Hepatocyte (in vitro differentiated cells): ENCODE measurements at regions not wholly inside any gene's neighbourhood (a gene's known extent, or its start where the extent isn't known, plus 50 kb on each side); places are given as distances from the start of the nearest gene placed in this dataset.

Experiments
- DNase-seq: peaks from one replicate; pipeline ENCODE4 v3.0.0-alpha.2; 2016; ENCODE audit warnings: low spot score
- H2AFZ ChIP-seq: fragments of 200-600 bp; sonication (generic); 2 replicates; pipeline ENCODE4 v1.6.0; 2016; ENCODE audit warnings: antibody characterized with exemption, mild to moderate bottlenecking
- H3K27ac ChIP-seq: fragments of 200-600 bp; sonication (generic); 2 replicates; pipeline ENCODE4 v1.5.1; 2016; ENCODE audit warnings: mild to moderate bottlenecking
- H3K27me3 ChIP-seq: fragments of 200-600 bp; sonication (generic); 2 replicates; pipeline ENCODE4 v1.6.1; 2016
- H3K36me3 ChIP-seq: fragments of 200-600 bp; sonication (generic); replicated peaks from 2 replicates; pipeline ENCODE4 v1.5.1; 2016; ENCODE audit warnings: low read depth; ENCODE audit not compliant: insufficient read depth
- H3K4me1 ChIP-seq: fragments of 200-600 bp; sonication (generic); 2 replicates; pipeline ENCODE4 v1.5.1; 2016; ENCODE audit warnings: mild to moderate bottlenecking, moderate library complexity; ENCODE audit not compliant: insufficient read depth
- H3K4me2 ChIP-seq: fragments of 200-600 bp; sonication (generic); 2 replicates; pipeline ENCODE4 v1.6.0; 2016
- H3K4me3 ChIP-seq: fragments of 200-600 bp; sonication (generic); 2 replicates; pipeline ENCODE4 v1.5.1; 2016; ENCODE audit warnings: mild to moderate bottlenecking
- H3K79me2 ChIP-seq: fragments of 200-600 bp; sonication (generic); 2 replicates; pipeline ENCODE4 v1.6.0; 2017; ENCODE audit warnings: mild to moderate bottlenecking
- H3K9me2 ChIP-seq: fragments of 200-600 bp; sonication (generic); replicated peaks from 2 replicates; pipeline ENCODE4 v1.6.0; 2017; ENCODE audit warnings: mild to moderate bottlenecking; ENCODE audit not compliant: insufficient read depth
- H3K9me3 ChIP-seq: fragments of 200-600 bp; sonication (generic); 2 replicates; pipeline ENCODE4 v1.5.1; 2016; ENCODE audit warnings: low read depth, mild to moderate bottlenecking
- H4K20me1 ChIP-seq: fragments of 200-600 bp; sonication (generic); 2 replicates; pipeline ENCODE4 v1.6.0; 2016; ENCODE audit warnings: mild to moderate bottlenecking; ENCODE audit not compliant: insufficient read depth, poor library complexity, severe bottlenecking
- EZH2 ChIP-seq: fragments of 200-600 bp; sonication (generic); IDR thresholded peaks from 2 replicates; pipeline ENCODE4 v1.6.1; 2016; ENCODE audit warnings: antibody characterized with exemption, mild to moderate bottlenecking, borderline replicate concordance
- EZH2phosphoT487 ChIP-seq: fragments of 200-600 bp; sonication (generic); IDR thresholded peaks from one replicate; pipeline ENCODE4 v1.6.1; 2018; ENCODE audit warnings: antibody characterized with exemption, mild to moderate bottlenecking, low read depth, moderate library complexity; ENCODE audit not compliant: unreplicated experiment, severe bottlenecking
- WGBS: methylation state at CpG from one replicate; pipeline ENCODE4 v1.1.6; 2016; ENCODE audit warnings: low lambda C conversion rate; ENCODE audit errors: missing lambda C conversion rate; 5-methylcytosine and 5-hydroxymethylcytosine counted together
- TF ChIP-seq, protein P1 (sequence below): fragments of 200-600 bp; sonication (generic); IDR thresholded peaks from 2 replicates; pipeline ENCODE4 v1.5.1; 2016; ENCODE audit warnings: antibody characterized with exemption, mild to moderate bottlenecking; ENCODE audit not compliant: poor library complexity

DNA sequence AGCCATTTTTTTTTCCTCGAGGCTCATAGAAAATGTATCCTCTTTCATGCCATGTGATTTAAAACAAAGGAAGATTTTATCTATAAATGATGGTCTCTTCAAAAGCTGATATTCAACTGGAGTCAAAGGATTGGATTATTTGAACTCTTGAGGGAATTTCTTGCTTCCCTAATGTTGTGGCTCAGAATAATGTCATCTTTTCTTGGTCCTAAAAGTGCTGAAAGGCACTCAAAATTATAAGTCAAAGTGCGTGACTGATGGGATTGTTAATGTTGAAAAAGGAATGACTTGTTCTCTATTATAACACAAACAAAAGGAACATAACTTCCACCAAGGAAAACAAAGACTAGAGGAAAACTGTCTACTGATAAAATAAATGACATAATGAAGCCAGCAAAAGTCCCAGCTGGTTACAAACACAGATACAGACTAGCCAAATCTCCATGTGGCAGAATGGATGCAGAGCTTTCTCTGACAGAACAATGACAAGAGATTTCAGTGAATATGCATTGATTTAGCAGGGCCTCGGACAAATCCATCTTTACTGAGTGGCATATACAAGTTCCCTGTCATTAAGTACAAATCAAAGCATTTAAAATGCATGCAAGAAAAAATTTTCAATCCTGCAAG is 552.6 kb downstream of the GBA3 start:
- H3K9me2 ChIP-seq: no peaks in the 10 kb centered on the region
- TF ChIP-seq EZH2phosphoT487 (no peak), EZH2 (no peak)
- TF ChIP-seq, protein P1, sequence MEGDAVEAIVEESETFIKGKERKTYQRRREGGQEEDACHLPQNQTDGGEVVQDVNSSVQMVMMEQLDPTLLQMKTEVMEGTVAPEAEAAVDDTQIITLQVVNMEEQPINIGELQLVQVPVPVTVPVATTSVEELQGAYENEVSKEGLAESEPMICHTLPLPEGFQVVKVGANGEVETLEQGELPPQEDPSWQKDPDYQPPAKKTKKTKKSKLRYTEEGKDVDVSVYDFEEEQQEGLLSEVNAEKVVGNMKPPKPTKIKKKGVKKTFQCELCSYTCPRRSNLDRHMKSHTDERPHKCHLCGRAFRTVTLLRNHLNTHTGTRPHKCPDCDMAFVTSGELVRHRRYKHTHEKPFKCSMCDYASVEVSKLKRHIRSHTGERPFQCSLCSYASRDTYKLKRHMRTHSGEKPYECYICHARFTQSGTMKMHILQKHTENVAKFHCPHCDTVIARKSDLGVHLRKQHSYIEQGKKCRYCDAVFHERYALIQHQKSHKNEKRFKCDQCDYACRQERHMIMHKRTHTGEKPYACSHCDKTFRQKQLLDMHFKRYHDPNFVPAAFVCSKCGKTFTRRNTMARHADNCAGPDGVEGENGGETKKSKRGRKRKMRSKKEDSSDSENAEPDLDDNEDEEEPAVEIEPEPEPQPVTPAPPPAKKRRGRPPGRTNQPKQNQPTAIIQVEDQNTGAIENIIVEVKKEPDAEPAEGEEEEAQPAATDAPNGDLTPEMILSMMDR: no peak
- H3K79me2 ChIP-seq: no peaks in the 10 kb centered on the region
- WGBS: 83% methylated on average over 3 of the region's 3 CpGs
- H3K27me3 ChIP-seq: no peaks in the 10 kb centered on the region
- no peak overlapping the region for H3K4me3 ChIP-seq
- H3K4me1 ChIP-seq: no peaks in the 10 kb centered on the region
- no peak overlapping the region for H2AFZ ChIP-seq
- no peak overlapping the region for H3K4me2 ChIP-seq
- no peaks in the 10 kb centered on the region for H3K9me3 ChIP-seq
- no peaks in the 10 kb centered on the region for H4K20me1 ChIP-seq
- no peak for DNase-seq
- H3K27ac ChIP-seq: no peak overlapping the region
- no peaks in the 10 kb centered on the region for H3K36me3 ChIP-seq

DNA sequence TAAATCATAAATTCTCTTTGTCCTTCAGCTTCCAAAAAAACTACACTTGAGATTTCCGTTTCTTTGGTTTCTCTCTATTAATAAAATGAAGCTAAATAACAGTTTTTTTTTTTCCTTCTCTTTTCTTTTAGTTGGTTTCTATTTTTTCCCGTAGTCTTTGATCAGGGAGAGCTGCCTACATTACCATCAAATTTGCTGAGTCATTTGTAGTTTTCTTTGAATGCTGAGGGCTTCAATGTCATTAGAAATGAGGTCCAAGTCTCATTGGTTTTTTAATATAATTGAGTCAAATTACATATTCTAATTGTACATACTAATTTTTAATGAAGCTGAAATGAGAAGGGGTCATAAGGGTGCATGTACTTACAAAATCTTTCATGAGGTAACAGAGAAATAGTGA is 550.2 kb downstream of the GBA3 start:
- no peaks in the 10 kb centered on the region for H3K36me3 ChIP-seq
- no peak overlapping the region for H3K27ac ChIP-seq
- no peak overlapping the region for H3K4me3 ChIP-seq
- no peaks in the 10 kb centered on the region for H3K4me1 ChIP-seq
- TF ChIP-seq, protein P1: no peak
- whole genome bisulfite sequencing: 90% methylated on average over 2 of the region's 2 CpGs
- no peak overlapping the region for H3K4me2 ChIP-seq
- no peaks in the 10 kb centered on the region for H3K27me3 ChIP-seq
- DNase-seq: no peak
- H3K9me3 ChIP-seq: no peaks in the 10 kb centered on the region
- no peaks in the 10 kb centered on the region for H3K9me2 ChIP-seq
- H2AFZ ChIP-seq: no peak overlapping the region
- no peaks in the 10 kb centered on the region for H3K79me2 ChIP-seq
- H4K20me1 ChIP-seq: no peaks in the 10 kb centered on the region

DNA sequence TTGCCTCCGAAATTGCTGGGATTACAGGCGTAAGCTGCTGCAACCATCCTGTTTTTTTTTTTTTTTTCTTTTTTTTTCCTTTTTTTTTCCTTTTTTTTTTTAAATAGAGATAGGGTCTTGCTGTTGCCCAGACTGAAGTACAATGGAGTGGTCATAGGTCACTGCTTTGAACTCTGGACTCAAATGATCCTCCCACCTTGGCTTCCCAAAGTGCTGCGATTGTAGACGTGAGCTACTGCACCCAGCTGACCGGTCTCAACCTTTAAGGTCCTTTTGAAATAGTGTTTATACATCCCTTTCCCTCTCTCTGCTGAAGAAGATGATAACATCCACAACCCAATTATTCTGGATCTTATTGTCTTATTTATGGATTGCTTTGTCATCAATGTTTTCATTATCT is 548.7 kb downstream of the GBA3 start:
- no peak for DNase-seq
- H2AFZ ChIP-seq: no peak overlapping the region
- H3K9me3 ChIP-seq: no peaks in the 10 kb centered on the region
- H3K27me3 ChIP-seq: no peaks in the 10 kb centered on the region
- no peak overlapping the region for H3K4me3 ChIP-seq
- H3K4me1 ChIP-seq: no peaks in the 10 kb centered on the region
- no peak overlapping the region for H3K27ac ChIP-seq
- H3K9me2 ChIP-seq: no peaks in the 10 kb centered on the region
- H3K36me3 ChIP-seq: no peaks in the 10 kb centered on the region
- no peak overlapping the region for H3K4me2 ChIP-seq
- TF ChIP-seq EZH2: no peak
- TF ChIP-seq, protein P1: no peak
- TF ChIP-seq EZH2phosphoT487: no peak
- WGBS: 52% methylated on average over 5 of the region's 5 CpGs
- H4K20me1 ChIP-seq: no peaks in the 10 kb centered on the region
- no peaks in the 10 kb centered on the region for H3K79me2 ChIP-seq

GRCh38 chr4:23238848-23239247 is 546.1 kb downstream of the GBA3 start:
- no peaks in the 10 kb centered on the region for H3K27me3 ChIP-seq
- H3K27ac ChIP-seq: no peak overlapping the region
- no peaks in the 10 kb centered on the region for H3K36me3 ChIP-seq
- no peaks in the 10 kb centered on the region for H3K9me2 ChIP-seq
- no peaks in the 10 kb centered on the region for H3K79me2 ChIP-seq
- H3K4me1 ChIP-seq: no peaks in the 10 kb centered on the region
- H3K4me3 ChIP-seq: no peak overlapping the region
- no peak overlapping the region for H3K4me2 ChIP-seq
- DNase-seq: no peak
- no peaks in the 10 kb centered on the region for H4K20me1 ChIP-seq
- TF ChIP-seq, protein P1: no peak
- no peak for TF ChIP-seq EZH2phosphoT487
- no peak for TF ChIP-seq EZH2
- no peaks in the 10 kb centered on the region for H3K9me3 ChIP-seq
- 86% methylated on average over 2 of the region's 2 CpGs for WGBS
- no peak overlapping the region for H2AFZ ChIP-seq
